ENCODE measurements at regions not wholly inside any gene's neighbourhood (a gene's known extent, or its start where the extent isn't known, plus 50 kb on each side); places are given as distances from the start of the nearest gene placed in this dataset.
"Not testable (repeated sequence)": the region's sequence is repeated elsewhere in the genome, so short reads cannot be mapped to it uniquely, and the experiment has no call there.

GRCh38 chr3:193048127-193048526 lies 130.5 kb upstream of the MB21D2 start:
- no peak for DNase-seq

- no peak for DNase-seq
Observed at GRCh38 chr3:193049935-193050334, 132.3 kb upstream of the MB21D2 start.

GRCh38 chr3:193051314-193051713 lies 133.7 kb upstream of the MB21D2 start:
- no peak for DNase-seq

GRCh38 chr3:193052354-193053045 lies 134.8 kb upstream of the MB21D2 start:
- no peak for DNase-seq

DNA sequence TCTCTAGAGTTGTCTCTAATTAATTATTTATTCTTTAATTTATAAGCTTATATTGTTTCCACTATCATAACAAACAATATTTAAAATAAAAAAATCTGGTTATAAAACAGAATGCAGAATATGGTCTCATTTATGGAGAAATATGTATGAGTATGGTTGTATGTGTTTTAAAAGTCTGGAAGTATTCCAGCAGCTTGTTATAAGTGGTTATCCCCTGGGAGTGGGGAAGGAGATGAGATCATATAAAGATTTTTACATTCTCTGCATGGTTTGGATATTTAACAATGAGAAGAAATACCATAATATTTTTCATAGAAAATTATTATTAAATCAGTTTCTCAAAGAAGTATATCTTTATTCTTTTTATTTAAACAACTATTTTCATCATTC lies 135.4 kb upstream of the MB21D2 start:
- no peak for DNase-seq

DNA sequence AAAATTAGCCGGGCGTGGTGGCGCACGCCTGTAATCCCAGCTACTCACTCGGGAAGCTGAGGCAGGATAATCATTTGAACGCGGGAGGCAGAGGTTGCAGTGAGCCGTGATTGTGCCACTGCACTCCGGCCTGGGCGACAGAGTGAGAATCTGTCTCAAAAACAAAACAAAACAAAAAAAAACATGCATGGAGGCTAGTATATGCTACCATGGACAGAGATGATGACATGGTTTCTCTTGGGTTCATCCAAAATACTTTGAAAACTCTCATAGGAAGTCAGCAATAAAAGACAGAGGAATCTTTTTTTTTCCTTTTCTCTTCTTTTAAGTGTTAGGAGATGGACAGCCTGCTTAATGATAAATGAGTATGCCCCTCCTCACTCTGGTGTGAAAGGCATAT lies 137.7 kb upstream of the MB21D2 start:
- no peak for DNase-seq

- DNase-seq = no peak
Observed at GRCh38 chr3:193057616-193058015, 140.0 kb upstream of the MB21D2 start.

- DNase-seq = no peak
Observed at GRCh38 chr3:193060748-193061546, 143.3 kb upstream of the MB21D2 start.

- no peak for DNase-seq
Observed at GRCh38 chr3:193068365-193068764, 150.7 kb upstream of the MB21D2 start.

DNA sequence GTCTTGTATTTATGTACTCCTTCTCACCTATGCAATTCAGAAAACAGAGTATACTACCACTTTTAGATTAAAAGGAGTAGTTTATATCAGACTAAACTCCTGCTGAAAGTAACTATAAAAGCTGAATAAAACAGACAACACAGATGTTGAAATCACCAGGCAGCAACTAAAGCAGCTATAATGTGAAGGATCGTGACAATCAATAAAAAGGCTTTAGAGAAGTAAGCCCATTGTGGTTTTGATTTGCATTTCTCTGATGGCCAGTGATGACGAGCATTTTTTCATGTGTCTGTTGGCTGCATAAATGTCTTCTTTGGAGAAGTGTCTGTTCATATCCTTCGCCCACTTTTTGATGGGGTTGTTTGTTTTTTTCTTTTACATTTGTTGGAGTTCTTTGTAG lies 152.1 kb upstream of the MB21D2 start:
- not testable (repeated sequence) for DNase-seq

- DNase-seq = no peak
Observed at GRCh38 chr3:193078996-193079753, 161.5 kb upstream of the MB21D2 start.

DNA sequence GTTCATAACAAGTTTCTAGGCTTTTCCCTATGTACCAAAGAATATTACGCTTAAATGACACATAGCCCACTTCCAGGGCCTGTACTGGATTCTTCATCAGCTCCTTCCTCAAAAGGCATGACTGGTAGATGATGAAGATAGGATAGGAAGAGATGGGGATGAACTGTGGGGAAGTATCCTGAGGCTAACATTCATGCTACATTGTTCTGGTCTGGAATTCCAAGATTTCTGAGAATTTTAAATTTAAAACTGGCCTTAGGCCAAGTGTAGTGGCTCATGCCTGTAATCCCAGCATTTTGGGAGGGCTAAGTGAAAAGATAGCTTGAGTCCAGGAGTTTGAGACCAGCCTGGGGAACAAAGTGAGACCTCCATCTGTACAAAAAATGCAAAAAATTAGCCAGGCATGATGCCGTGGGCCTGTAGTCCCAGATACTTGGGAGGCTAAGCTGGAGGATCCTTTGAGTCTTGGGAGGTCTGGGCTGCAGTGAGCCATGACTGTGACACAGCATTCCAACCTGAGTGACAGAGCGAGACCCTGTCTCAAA lies 160.1 kb upstream of the PLAAT1 start:
- DNase-seq = no peak

GRCh38 chr3:193085655-193086054 lies 155.4 kb upstream of the PLAAT1 start:
- no peak for DNase-seq

DNA sequence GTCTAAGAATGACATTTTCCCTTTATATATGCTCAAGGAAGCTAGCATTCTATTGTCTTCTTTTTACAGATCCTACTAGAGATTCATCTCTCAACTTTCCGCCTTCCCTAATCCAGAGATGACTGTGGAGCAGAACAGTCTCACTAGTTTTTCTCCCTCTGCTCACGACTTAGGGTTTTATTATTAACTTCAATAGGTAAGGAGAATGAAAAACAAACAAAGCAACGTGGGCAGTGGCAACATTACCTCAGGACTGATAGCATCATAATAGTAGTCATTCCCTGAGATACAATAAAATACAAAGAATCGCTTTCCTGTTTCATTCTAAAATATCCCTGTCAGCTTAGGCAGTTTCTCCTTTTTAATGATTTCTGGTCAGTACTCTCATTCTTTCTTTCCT lies 154.3 kb upstream of the PLAAT1 start:
- DNase-seq = no peak

DNA sequence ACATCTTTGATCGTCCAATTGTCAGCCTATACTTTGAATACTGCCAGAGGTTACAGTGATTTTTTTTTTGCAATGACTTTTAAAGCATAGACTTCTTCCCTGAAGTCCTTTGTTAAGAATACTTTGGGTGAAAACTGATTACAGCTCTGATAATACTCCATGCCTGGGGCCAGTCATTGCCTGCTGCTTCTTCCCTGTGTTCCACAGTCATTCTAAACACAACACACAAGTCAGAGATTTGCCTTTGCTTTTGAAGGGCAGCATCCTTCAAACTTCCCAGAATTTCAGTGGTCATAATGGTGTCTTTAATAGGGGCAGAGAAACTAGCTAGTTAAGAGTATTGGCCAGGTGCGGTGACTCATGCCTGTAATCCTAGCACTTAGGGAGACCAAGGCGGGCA lies 153.7 kb upstream of the PLAAT1 start:
- DNase-seq = no peak

- DNase-seq = peak; percentile 86
Observed at GRCh38 chr3:193095366-193095765, 145.7 kb upstream of the PLAAT1 start.

- DNase-seq = no peak
Observed at GRCh38 chr3:193096076-193096475, 144.9 kb upstream of the PLAAT1 start.

GRCh38 chr3:193114431-193115340 lies 126.3 kb upstream of the PLAAT1 start:
- peak; percentile 22 for DNase-seq

DNA sequence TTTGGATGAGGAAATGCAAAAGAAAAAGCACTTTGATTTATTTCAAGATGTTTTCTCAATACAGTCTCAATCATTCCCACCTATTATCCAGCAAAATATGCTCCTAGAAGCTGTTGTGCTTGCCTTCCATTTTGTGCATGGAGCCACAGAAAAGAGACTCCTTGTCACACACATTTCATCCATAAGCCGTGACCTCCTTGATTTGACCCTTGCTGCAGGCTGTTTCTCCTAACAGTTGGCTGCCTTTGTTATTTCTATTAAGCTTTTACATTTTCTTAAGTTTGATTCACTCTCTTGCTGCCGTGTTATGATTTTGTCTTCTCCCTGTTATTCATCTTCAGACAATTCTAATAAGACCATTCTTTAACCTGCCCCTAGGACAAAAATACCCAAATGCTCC lies 124.2 kb upstream of the PLAAT1 start:
- DNase-seq = no peak

DNA sequence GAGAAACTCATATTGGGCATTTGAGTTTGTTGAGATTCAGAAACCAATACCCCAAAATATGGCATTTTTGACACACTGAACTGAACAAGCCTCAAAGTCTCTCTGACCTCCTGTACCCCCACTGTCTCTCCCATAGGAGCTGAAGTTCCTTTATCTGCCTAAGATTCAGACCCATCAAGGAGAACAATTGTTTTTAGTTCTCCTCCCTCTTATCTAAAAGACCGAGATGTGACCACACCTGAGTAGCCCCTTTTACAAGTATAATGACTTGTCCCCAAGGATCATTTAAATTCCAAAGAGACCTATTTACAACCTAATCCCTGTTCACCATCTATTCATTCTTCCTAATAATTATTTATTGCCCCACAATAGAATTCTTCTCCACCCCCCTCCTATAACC lies 122.1 kb upstream of the PLAAT1 start:
- DNase-seq = no peak

DNA sequence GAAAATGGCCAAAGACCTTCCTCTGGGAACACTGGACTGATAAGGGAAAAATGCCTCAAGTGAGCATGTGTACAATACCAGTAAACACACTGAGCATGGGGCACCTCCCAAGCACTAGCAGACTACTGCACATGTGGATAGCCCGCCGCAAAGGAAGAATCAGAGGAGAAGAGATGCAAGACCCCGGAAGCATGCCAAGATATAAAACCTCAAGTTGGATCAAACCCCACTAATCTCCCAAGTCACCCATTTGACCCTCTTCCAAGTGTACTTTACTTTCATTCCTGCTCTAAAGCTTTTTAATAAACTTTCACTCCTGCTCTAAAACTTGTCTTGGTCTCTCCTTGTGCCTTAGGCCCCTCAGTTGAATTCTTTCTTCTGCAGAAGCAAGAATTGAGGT lies 121.1 kb upstream of the PLAAT1 start:
- no peak for DNase-seq

- no peak for DNase-seq
Observed at GRCh38 chr3:193124861-193125260, 116.2 kb upstream of the PLAAT1 start.

Measured in DMS79 treated with DMSO at 0.1 percent for 48 hours (cell line).